Pancreas (tissue), 10 donors: ENCODE measurements at regions not wholly inside any gene's neighbourhood (a gene's known extent, or its start where the extent isn't known, plus 50 kb on each side); places are given as distances from the start of the nearest gene placed in this dataset.

ENCODE experiments used
- ATAC-seq, 4 donors: fragments of 200-7000 bp; cut with Tn5 transposase; one replicate each; pipeline versions ENCODE4 v1.8.0 to v1.9.1; 2020; ENCODE audit warnings: mild to moderate bottlenecking in 4 of 4, moderate library complexity in 4 of 4
- DNase-seq, 6 donors: peaks; one replicate each; pipeline ENCODE4 v3.0.0-alpha.2; 2020
- FAIRE-seq: peaks from 2 replicates; lab custom pipeline; 2012; peaks lifted over from hg19 to GRCh38; lab: Jason Lieb, UNC
- H3K27ac ChIP-seq, 4 donors: fragments of 200-600 bp; sonication (generic); 1 replicate in 3 of 4; 2 replicates in 1 of 4; pipeline versions ENCODE4 v1.5.0 to v1.8.0; 2020
- H3K27me3 ChIP-seq, 4 donors: fragments of 200-600 bp; one replicate each; pipeline ENCODE4 v1.8.0; 2021
- H3K36me3 ChIP-seq, 3 donors: fragments of 200-600 bp; sonication (generic) in 1 of 3; one replicate each; pipeline versions ENCODE4 v1.5.0 to v1.8.0; 2020 to 2021
- H3K4me1 ChIP-seq, 3 donors: fragments of 200-600 bp; one replicate each; pipeline ENCODE4 v1.8.0; 2021
- H3K4me3 ChIP-seq, 4 donors: fragments of 200-600 bp; sonication (generic) in 2 of 4; one replicate each; pipeline versions ENCODE4 v1.5.0 to v1.8.0; 2020 to 2021
- H3K9me3 ChIP-seq, 4 donors: fragments of 200-600 bp; one replicate each; pipeline ENCODE4 v1.8.0; 2021
- CTCF ChIP-seq, 4 donors: fragments of 200-600 bp; sonication (generic) in 3 of 4; IDR thresholded peaks; one replicate each; pipeline versions ENCODE4 v1.5.0 to v1.8.0; 2021; ENCODE audit warnings: antibody characterized with exemption in 4 of 4
- WGBS, 2 donors: extraction: QIAGEN DNeasy Blood & Tissue Kit; methylation state at CpG; one replicate each; pipeline ENCODE4 v1.1.7; 2013; 5-methylcytosine and 5-hydroxymethylcytosine counted together
- intact Hi-C, 3 donors: fragments of 100-400 bp; cut with DNase I; formaldehyde crosslinking; loops; one replicate each; pipeline versions ENCODE4 v1.11.1 to v1.14.2; 2022
- donor health status: healthy with polysubstance abuse.
- donor health status: DM: no; HTN: no; CAD: no; lungs with moderate emphysema.
- donor health status: DM: no; HTN: no; CAD: no.
- donor health status: control.
- donor health status: control.
- donor health status: Bipolar disorder and iron deficiency.
- donor health status: DM: yes; HTN: yes; CAD: no.
- donor health status: DM: no; HTN: no; CAD: no.
- donor health status: DM: no; HTN: no; CAD: no.
- donor health status: DM: yes; HTN: yes; CAD: no.

GRCh38 chr1:178577882-178578281 lies 65.0 kb downstream of the TEX35 start:
- no peak overlapping the region for H3K4me3 ChIP-seq
- WGBS, 2 donors, result 85 to 91% methylated on average over 4 of the region's 4 CpGs
- FAIRE-seq (no peak), ATAC-seq (no peak), DNase-seq (no peak)
- no peak overlapping the region for H3K27ac ChIP-seq
- intact Hi-C loops, result no loop called here
- H3K27me3 ChIP-seq, result peaks cover 0 to 5% (median 0%) of the 10 kb centered on the region in 4 donors
- no peaks in the 10 kb centered on the region for H3K9me3 ChIP-seq
- TF ChIP-seq CTCF (IDR thresholded peaks at IDR 0.05), result no peak
- no peaks in the 10 kb centered on the region for H3K36me3 ChIP-seq
- no peaks in the 10 kb centered on the region for H3K4me1 ChIP-seq

DNA sequence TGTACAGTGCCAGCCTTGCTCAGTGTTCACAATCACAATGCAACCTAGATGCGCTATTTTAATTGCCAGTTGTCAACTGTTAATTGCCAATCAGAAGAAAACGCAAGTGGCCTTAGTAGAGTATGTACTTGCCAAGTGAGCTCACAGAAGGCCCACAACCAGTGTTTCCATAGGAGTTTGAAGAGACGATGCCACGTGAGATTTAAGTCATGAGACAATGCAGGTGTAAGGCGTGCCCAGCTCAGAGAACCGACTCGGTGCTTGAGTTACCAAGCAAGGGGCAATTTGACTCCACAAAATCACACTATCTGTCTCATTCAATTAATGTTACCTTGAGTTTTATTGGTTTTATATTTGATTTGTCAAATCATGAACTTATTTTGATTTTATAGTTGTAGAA lies 65.6 kb downstream of the TEX35 start:
- no peak for FAIRE-seq

DNA sequence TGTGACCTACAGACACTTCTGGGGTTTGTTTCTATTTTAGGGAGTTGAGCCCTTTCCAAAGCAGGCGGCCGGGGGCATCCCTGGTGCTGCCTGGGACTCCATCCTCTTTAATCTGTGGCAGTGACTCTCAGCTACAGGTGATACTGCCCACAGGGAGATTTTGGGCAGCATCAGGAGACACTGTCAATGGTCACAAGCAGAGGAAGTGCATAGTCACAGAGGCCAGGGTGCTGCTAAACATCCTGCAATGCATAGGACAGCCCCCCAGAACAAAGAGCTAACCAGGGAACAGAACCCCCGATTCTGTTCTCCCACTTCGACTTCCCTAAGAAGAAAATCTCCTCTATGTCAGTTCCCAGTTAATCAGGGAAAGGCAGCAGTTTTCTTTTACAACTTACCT lies 66.2 kb downstream of the TEX35 start:
- no peak for TF ChIP-seq CTCF (IDR thresholded peaks at IDR 0.05)
- intact Hi-C loops, result no loop called here
- 72 to 73% methylated on average over 4 of the region's 4 CpGs for WGBS, 2 donors

More for the DNA sequence above, 65.6 kb downstream of the TEX35 start:
- 89 to 92% methylated on average over 7 of the region's 7 CpGs for WGBS, 2 donors
- TF ChIP-seq CTCF (IDR thresholded peaks at IDR 0.05), result no peak
- intact Hi-C loops, result no loop called here
- no peaks in the 10 kb centered on the region for H3K4me1 ChIP-seq
- H3K9me3 ChIP-seq, result no peaks in the 10 kb centered on the region
- no peaks in the 10 kb centered on the region for H3K36me3 ChIP-seq
- DNase-seq, result no peak
- H3K27me3 ChIP-seq, result peaks cover 0 to 5% (median 0%) of the 10 kb centered on the region in 4 donors
- H3K4me3 ChIP-seq, result no peak overlapping the region
- H3K27ac ChIP-seq, result no peak overlapping the region
- ATAC-seq, result no peak

GRCh38 chr1:178579562-178579961 lies 66.7 kb downstream of the TEX35 start:
- Histone ChIP-seq H3K4me3 (no peak overlapping the region), H3K9me3 (no peaks in the 10 kb centered on the region), H3K27ac (no peak overlapping the region), H3K36me3 (no peaks in the 10 kb centered on the region), H3K27me3 (peaks cover 0 to 5% (median 0%) of the 10 kb centered on the region in 4 donors), H3K4me1 (no peaks in the 10 kb centered on the region)
- DNase-seq (no peak), ATAC-seq (no peak), FAIRE-seq (no peak)
- TF ChIP-seq CTCF (IDR thresholded peaks at IDR 0.05), result no peak
- intact Hi-C loops, result no loop called here
- 80 to 81% methylated on average over 6 of the region's 6 CpGs for WGBS, 2 donors

More for the DNA sequence above, 66.2 kb downstream of the TEX35 start:
- no peak for ATAC-seq
- Histone ChIP-seq H3K9me3 (no peaks in the 10 kb centered on the region), H3K27ac (no peak overlapping the region), H3K27me3 (peaks cover 0 to 5% (median 0%) of the 10 kb centered on the region in 4 donors), H3K36me3 (no peaks in the 10 kb centered on the region), H3K4me3 (no peak overlapping the region), H3K4me1 (no peaks in the 10 kb centered on the region)
- no peak for DNase-seq
- FAIRE-seq, result no peak

DNA sequence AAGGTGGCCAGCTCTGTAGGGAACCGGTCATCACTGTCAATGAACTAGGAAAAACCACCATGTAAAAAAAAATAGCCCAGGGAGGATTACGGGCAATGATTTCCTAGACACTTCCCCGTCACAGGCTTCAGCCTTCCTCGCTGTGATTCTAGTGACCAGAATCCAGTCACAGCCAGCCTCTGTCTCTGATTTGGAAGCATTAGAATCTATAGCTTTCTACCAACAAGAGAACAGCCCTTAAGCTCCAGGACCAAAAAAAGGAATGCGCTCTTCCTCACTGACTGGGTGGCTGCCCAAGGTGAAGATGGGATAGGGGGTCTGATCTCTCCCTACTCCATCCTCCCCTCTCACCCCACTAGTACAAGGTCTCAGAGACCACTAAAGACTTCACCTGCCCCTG lies 67.2 kb downstream of the TEX35 start:
- Histone ChIP-seq H3K4me1 (no peaks in the 10 kb centered on the region), H3K9me3 (no peaks in the 10 kb centered on the region), H3K27ac (no peak overlapping the region), H3K27me3 (peaks cover 0 to 5% (median 0%) of the 10 kb centered on the region in 4 donors), H3K4me3 (no peak overlapping the region), H3K36me3 (no peaks in the 10 kb centered on the region)
- no peak for TF ChIP-seq CTCF (IDR thresholded peaks at IDR 0.05)
- FAIRE-seq (no peak), DNase-seq (no peak), ATAC-seq (no peak)
- intact Hi-C loops, result no loop called here
- 90 to 94% methylated on average over 5 of the region's 5 CpGs for WGBS, 2 donors
